ENCODE measurements at regions not wholly inside any gene's neighbourhood (a gene's known extent, or its start where the extent isn't known, plus 50 kb on each side); places are given as distances from the start of the nearest gene placed in this dataset.

DNA sequence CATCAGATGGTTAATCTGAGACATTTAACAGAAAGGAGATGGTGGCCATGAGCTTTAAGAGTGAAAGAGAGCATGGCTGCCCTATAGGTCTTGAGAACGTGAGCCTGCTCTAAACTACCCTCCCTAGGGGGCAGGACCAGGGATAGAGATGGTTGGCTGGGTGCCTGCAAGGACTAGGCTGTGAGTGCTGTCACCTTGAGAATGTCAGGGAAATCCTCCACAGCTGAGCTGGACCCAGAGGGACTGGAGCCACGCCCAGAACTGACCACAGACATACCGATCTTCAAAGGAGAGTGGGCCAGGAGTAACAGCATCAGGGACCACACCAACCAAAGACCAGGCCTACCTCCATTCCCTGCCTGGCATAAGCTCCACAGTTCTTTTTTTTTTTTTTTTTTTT, 53.6 kb upstream of the UBE2E1 start:
- TF ChIP-seq SPI1 (IDR thresholded peaks at IDR 0.05; ENCODE audit: borderline replicate concordance, low read depth), result no peak
- TF ChIP-seq, protein P1, sequence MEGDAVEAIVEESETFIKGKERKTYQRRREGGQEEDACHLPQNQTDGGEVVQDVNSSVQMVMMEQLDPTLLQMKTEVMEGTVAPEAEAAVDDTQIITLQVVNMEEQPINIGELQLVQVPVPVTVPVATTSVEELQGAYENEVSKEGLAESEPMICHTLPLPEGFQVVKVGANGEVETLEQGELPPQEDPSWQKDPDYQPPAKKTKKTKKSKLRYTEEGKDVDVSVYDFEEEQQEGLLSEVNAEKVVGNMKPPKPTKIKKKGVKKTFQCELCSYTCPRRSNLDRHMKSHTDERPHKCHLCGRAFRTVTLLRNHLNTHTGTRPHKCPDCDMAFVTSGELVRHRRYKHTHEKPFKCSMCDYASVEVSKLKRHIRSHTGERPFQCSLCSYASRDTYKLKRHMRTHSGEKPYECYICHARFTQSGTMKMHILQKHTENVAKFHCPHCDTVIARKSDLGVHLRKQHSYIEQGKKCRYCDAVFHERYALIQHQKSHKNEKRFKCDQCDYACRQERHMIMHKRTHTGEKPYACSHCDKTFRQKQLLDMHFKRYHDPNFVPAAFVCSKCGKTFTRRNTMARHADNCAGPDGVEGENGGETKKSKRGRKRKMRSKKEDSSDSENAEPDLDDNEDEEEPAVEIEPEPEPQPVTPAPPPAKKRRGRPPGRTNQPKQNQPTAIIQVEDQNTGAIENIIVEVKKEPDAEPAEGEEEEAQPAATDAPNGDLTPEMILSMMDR (IDR thresholded peaks at IDR 0.05; ENCODE audit: insufficient read depth, low read length), result no peak
